ENCODE measurements at regions not wholly inside any gene's neighbourhood (a gene's known extent, or its start where the extent isn't known, plus 50 kb on each side); places are given as distances from the start of the nearest gene placed in this dataset.

- DNase-seq (ENCODE audit: missing footprints): no peak
- no peak for ATAC-seq
- intact Hi-C loops (cut with DNase I): no loop called here
Observed at GRCh38 chr13:107736731-107737130, 478.6 kb downstream of the LIG4 start.

DNA sequence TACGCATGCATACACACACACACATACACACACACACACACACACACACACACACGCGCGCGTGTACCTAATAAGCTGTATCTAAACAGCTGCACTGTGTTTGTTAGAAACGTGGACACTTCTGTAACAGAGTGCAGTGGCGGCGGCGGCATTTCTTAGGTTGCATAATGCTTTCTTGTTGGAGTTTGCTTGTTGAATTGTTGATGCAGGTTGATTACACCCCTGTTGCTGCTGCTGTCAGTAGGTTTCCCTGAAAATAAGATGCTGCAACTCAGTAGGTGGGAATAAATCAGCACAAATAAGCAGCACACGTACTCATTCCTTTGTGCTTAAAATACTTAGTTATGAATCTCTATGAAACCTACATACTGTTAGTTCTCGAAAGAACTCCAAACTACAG, 479.2 kb downstream of the LIG4 start:
- DNase-seq (ENCODE audit: missing footprints) (no peak), ATAC-seq (no peak)
- intact Hi-C loops (cut with DNase I): no loop called here

- ATAC-seq (no peak), DNase-seq (ENCODE audit: missing footprints) (no peak)
- intact Hi-C loops (cut with DNase I): no loop called here
Observed at GRCh38 chr13:107734891-107735625, 480.3 kb downstream of the LIG4 start.

DNA sequence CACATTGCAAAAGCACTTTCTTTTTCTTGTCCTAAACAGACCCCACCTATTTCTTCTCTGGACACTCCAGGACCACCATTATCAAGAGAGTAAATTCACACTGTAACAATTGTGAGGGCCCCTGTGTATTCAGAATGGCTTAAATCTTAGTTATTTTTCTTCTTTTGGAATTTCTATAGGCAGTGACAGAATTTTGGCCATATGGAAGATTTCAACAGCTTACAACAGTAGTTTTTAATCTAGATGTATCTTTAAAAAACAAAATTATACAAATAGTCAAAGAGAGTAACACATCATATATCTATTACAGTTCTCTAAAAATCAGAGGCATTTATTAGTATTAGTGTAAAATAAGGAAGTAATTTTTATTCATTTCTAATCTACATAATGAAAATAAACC, 482.1 kb downstream of the LIG4 start:
- ATAC-seq: no peak

GRCh38 chr13:107730813-107731212, 484.5 kb downstream of the LIG4 start:
- no peak for DNase-seq (ENCODE audit: missing footprints)
- ATAC-seq: no peak
- intact Hi-C loops (cut with DNase I): no loop called here

More for the DNA sequence above, 482.1 kb downstream of the LIG4 start:
- no peak for DNase-seq (ENCODE audit: missing footprints)
- intact Hi-C loops (cut with DNase I): no loop called here

DNA sequence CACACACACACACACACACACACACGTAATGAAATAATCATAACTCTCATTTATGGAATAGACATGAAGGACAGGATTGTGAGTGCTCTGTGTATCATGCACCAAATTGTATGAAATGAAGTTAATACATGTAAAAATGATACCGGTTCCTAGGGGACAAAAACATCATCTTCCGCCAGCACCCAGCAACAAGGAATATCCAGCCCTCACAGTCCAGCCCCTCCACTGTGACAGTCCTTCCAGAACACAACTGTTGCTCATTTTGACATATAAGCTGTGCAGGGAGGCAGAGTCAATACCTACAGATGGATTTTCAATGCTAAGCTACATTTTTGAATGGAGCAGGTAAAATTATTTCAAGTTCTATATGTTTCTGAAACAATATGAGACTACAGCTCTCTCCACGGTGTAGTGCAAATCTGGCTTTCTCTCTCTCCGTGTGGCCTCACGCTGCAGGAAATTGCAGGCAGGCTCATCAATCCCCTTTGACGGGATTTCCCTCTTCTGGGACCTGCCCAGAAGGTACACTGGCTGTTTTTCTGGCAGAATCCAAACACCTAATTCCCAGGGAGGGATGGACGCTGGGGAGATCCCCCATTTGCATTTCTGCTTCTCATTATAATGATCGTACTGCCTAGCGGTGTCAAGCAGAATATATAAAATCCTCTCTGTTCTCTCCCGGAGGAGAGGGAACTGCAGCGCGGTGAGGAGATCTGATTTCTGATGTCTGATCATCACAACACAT, 494.0 kb downstream of the LIG4 start:
- DNase-seq (ENCODE audit: missing footprints) (no peak), ATAC-seq (no peak)
- intact Hi-C loops (cut with DNase I): no loop called here

- ATAC-seq (no peak), DNase-seq (ENCODE audit: missing footprints) (no peak)
- intact Hi-C loops (cut with DNase I): no loop called here
Observed at GRCh38 chr13:107716741-107717140, 498.6 kb downstream of the LIG4 start.

DNA sequence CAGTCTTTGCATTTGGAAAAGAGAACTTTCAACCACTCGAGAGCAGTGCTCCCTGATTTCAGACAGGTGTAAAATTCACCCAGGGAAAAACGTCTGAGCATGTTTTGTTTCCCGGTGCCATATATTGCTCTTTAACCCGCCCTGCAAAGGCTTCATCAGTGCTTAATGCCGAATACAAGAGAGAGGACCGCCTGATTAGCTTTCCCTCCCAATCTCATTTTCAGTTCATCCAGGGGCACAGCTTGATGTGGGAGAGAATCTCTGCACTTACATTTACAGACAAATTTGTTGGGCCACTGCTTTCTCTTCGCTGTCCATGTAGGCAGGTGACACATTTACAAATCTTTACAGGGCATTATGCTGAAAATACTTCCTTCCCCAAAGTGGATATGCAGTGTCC, 499.1 kb downstream of the LIG4 start:
- ATAC-seq (no peak), DNase-seq (ENCODE audit: missing footprints) (no peak)
- intact Hi-C loops (cut with DNase I): no loop called here

DNA sequence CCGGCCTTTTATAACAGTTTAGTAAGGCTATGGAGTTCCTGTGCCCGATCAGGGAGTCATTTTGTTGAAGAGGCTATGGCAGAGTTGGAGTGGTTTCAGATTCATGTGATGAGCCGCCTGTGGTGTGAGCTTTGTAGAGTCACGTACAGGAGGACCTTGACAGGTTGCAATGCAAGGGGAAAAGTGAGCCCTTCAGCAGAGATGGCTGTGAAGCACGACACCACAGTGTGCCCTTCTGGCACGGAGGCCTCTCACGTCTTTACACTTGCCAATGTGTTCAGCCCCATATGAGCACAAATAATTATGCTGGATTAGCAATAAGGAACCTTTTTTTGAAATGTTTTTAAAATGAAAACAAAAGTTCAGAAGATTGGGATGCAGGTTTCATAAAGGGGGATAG, 499.8 kb downstream of the LIG4 start:
- intact Hi-C loops (cut with DNase I): no loop called here
- no peak for DNase-seq (ENCODE audit: missing footprints)
- no peak for ATAC-seq

DNA sequence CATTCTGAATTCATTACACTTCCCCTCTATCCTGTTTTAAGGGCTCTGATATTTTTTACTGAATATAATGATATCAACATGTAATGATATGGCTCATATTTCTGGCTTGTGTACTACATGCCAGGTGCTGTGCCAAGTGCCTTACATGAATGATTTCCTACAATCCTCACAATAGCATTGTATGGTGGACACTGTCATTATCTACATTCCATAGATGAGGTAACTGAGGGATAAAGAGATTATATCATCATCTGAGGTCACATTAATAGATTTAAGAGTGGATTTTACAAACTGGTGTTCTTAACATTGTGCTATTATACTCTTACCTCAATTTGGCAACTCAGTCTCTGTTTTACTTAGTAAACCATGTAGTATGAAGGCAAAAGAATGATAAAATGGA, 502.0 kb downstream of the LIG4 start:
- no peak for DNase-seq (ENCODE audit: missing footprints)
- intact Hi-C loops (cut with DNase I): no loop called here

DNA sequence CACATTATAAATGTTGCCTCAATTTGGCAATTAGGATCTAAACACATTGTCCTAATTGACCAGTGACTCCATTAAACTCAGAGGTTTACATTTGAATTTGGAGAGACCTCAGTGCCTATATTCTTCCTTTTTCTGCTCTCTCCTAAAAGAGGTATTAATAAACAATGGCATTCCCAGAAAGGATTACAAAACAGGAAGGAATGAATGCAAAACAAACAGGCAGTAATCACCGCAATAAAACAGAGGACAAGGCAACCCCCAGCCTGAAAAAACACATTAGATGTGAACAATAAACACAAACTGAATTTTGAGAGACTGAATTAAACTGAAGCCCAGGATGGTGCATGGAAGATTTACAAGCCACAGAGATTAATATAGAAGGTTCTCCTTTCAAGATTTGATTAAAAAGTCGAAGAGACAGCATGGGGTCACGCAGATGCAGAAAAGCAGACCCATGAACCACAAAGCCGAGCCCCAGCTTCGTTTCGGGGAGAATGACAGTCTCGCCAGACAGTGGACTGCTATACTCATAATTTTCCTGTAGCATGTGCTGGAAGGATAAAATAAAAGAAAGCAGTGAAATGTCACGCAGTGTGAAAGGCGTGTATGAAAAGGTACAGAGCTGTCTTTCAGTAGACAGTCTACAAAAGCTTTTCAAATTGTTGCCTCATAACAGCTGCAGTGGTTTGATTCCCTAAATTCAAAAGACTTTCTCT, 503.0 kb downstream of the LIG4 start:
- intact Hi-C loops (cut with DNase I): no loop called here
- no peak for ATAC-seq
- DNase-seq (ENCODE audit: missing footprints): no peak

More for the DNA sequence above, 502.0 kb downstream of the LIG4 start:
- no peak for ATAC-seq

DNA sequence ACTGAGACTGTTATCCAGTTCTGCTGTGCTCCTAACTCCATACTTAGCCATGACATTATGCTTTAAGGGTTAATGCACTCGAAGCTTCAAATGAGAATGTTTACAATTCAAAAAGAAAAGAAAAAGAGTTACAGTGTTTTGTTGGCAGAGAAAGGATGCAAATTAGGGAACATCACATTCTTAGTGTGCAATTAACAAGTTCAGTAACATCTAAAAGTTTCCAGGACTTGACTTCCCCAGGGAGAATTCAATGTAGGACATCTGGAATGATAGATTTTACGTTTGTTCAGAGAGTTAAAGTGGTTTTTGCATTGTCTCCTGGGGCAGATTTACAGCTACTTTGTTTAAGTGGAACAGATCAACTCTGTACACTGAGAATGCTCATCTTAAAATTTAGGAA, 525.2 kb downstream of the LIG4 start:
- no peak for DNase-seq (ENCODE audit: missing footprints)
- intact Hi-C loops (cut with DNase I): no loop called here
- ATAC-seq: no peak

GRCh38 chr13:107685876-107686275, 529.5 kb downstream of the LIG4 start:
- DNase-seq (ENCODE audit: missing footprints): no peak
- no peak for ATAC-seq
- intact Hi-C loops (cut with DNase I): no loop called here

DNA sequence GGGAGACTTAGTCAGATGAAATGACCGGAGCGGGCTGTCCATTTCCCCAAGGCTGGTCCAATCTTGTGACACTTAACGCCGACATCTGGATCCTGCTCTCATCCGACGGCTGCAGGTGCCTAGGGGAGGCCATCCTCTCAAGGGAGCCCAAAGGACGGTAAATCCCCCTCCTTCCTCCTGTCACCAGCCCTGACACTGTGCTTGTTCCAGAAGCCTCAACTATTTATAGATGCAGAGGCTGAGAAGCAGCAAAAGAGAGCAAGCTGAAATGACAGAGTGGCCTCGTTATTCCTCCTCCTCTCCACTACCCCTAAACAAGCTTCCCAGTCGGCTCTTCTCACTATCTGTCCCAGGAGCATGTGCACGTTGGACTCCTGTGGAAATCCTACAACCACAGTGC, 533.7 kb downstream of the LIG4 start:
- intact Hi-C loops (cut with DNase I): no loop called here
- ATAC-seq: no peak
- no peak for DNase-seq (ENCODE audit: missing footprints)

DNA sequence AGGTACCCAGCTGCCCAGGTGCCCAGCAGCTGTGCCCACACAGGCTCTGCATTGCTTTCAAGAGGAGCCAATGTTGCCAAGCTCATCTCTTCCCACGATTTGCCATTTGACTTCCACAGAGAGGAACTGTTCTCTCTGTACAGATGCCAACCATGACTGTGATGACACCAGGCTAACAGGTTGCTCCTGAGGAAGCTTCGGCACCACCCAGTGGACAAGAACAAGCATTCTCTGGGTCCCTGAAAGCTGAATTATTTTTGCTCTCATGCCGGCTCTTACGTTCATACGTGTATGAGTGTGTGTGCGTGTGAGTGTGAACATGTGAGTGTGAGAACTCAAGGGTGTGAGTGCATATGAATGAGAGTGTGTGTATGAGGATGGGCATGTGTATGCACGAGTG, 535.2 kb downstream of the LIG4 start:
- intact Hi-C loops (cut with DNase I): no loop called here
- ATAC-seq (no peak), DNase-seq (ENCODE audit: missing footprints) (no peak)

DNA sequence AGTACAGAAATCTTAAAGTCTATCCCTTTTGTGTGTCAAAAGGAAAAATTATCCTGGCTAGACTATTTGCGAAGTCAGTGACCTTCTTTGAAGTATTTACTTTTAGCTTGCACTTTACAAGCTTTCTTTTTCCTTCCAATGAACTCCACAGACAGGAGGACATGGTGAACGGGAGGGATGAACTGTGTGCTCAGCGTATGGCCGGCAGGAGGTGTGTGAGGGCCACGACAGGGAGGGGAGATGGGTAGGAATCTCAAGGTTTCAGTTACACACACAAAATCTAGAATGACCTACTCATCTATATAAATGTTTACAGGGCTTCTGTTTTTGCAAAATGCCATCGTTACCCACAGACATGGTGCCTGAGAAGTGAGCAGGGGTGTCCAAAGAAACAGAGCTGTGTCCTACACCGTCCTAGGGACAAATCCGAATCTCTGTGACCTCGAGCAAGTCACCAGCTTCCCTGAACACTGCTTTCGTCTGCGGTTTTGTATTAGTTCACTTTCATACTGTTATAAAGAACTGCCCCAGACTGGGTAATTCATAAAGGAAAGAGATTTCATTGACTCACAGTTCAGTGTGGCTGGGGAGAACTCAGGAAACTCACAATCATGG, 537.2 kb downstream of the LIG4 start:
- DNase-seq (ENCODE audit: missing footprints) (no peak), ATAC-seq (no peak)
- intact Hi-C loops (cut with DNase I): no loop called here

- ATAC-seq: no peak
- intact Hi-C loops (cut with DNase I): no loop called here
- no peak for DNase-seq (ENCODE audit: missing footprints)
Observed at GRCh38 chr13:107675847-107676550, 539.3 kb downstream of the LIG4 start.

DNA sequence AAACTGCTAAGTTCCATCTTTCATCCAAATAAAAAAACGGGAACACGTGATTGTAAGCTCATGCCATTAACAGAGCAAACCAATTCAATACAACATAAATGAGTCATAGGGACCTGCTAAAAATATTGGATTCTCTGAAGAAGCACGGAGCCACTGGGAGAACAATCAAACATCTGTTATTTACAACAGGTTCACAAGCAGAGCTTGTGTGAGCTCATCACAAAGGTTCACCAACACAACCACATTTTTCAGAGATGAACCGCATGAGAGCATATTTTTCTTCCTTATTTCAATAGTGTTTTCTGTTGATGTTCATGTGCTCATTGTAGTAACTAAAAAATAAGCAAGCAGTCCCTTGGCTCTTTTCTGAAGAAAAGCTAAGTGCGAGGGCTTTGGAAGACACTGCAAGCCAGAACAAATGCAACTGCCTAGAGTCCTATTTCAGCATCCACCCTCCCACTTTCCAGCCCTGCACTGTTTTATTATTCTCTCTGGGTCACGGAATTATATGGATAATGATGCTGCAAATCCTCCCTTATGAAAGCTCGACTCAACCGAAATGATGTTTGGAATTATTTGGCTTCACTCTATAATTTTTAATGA, 545.8 kb downstream of the LIG4 start:
- DNase-seq (ENCODE audit: missing footprints) (no peak), ATAC-seq (no peak)
- intact Hi-C loops (cut with DNase I): no loop called here
